Endodermal cell (in vitro differentiated cells): ENCODE measurements at regions not wholly inside any gene's neighbourhood (a gene's known extent, or its start where the extent isn't known, plus 50 kb on each side); places are given as distances from the start of the nearest gene placed in this dataset.

Experiments used
- DNase-seq: peaks from one replicate; pipeline ENCODE4 v3.0.0-alpha.2; 2017
- H3K27ac ChIP-seq: 2 replicates; pipeline ENCODE4 v1.5.1; 2013; ENCODE audit warnings: mild to moderate bottlenecking, low read depth, low read length, moderate library complexity
- H3K27me3 ChIP-seq: 2 replicates; pipeline ENCODE4 v1.6.1; 2013; ENCODE audit warnings: mild to moderate bottlenecking, low read length, moderate library complexity; ENCODE audit not compliant: insufficient read depth, control insufficient read depth, poor library complexity, severe bottlenecking
- H3K36me3 ChIP-seq: 2 replicates; pipeline ENCODE4 v1.7.0; 2013; ENCODE audit warnings: mild to moderate bottlenecking, low read length, moderate library complexity; ENCODE audit not compliant: control insufficient read depth, insufficient read depth
- H3K4me1 ChIP-seq: one replicate; pipeline ENCODE4 v1.7.0; 2013; ENCODE audit warnings: low read length; ENCODE audit not compliant: control insufficient read depth, insufficient read depth
- H3K4me3 ChIP-seq: 2 replicates; pipeline ENCODE4 v1.5.1; 2013; ENCODE audit warnings: mild to moderate bottlenecking, low read length, moderate library complexity
- H3K9ac ChIP-seq: 2 replicates; pipeline ENCODE4 v1.6.1; 2013; ENCODE audit warnings: mild to moderate bottlenecking, low read length, moderate library complexity; ENCODE audit not compliant: poor library complexity, severe bottlenecking; ENCODE audit errors: extremely low read depth
- H3K9me3 ChIP-seq: 2 replicates; pipeline ENCODE4 v1.6.1; 2013; ENCODE audit warnings: mild to moderate bottlenecking, low read length, moderate library complexity; ENCODE audit not compliant: control insufficient read depth
- H3K27ac Mint-ChIP-seq: 2 replicates; pipeline ENCODE4 v1.8.0; 2020; ENCODE audit warnings: mixed read lengths
- H3K27me3 Mint-ChIP-seq: 2 replicates; pipeline ENCODE4 v1.8.0; 2021; ENCODE audit warnings: mild to moderate bottlenecking, mixed read lengths; ENCODE audit not compliant: insufficient read depth
- H3K36me3 Mint-ChIP-seq: 2 replicates; pipeline ENCODE4 v1.8.0; 2020; ENCODE audit warnings: low read depth, mixed read lengths
- H3K4me1 Mint-ChIP-seq: 2 replicates; pipeline ENCODE4 v1.8.0; 2020; ENCODE audit warnings: mixed read lengths
- H3K4me3 Mint-ChIP-seq: 2 replicates; pipeline ENCODE4 v1.8.0; 2020; ENCODE audit warnings: mild to moderate bottlenecking, moderate library complexity, mixed read lengths
- H3K9me3 Mint-ChIP-seq: 2 replicates; pipeline ENCODE4 v1.8.0; 2020; ENCODE audit warnings: mild to moderate bottlenecking, mixed read lengths
- WGBS, 2 experiments: methylation state at CpG; one replicate each; pipeline versions ENCODE4 v1.1.5 to v1.1.7; 2013; ENCODE audit warnings: missing lambda C conversion rate in 2 of 2, mixed read lengths in 1 of 2; ENCODE audit not compliant: insufficient coverage in 1 of 2, insufficient read length in 1 of 2; 5-methylcytosine and 5-hydroxymethylcytosine counted together
- TF ChIP-seq, protein P1 (sequence below): fragments of 200-600 bp; sonication (generic); conservative IDR thresholded peaks from 2 replicates; pipeline ENCODE4 v1.5.0; 2021; ENCODE audit warnings: antibody characterized with exemption, mild to moderate bottlenecking

DNA sequence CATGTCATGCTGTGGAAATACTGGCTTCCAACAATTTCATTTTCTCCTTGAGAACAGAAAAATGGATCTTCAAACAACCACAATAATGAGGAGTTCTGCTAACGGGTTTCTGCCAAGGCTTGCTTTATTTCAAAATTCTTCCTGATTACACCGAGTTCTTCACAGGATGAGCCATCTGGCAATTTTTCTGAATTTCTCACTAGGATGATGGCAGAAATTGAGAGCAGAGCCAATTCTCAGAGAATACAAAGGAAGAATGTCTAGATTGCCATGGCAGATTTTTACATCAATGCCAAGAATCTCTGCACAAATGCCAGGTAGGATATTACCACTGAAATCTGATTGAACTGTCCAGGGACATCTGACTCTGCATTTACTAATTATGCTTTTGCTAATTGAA is 619.0 kb upstream of the CHRM3 start:
- Histone ChIP-seq H3K4me1 (no peaks in the 10 kb centered on the region), H3K4me3 (no peak overlapping the region), H3K9me3 (peaks cover 22% of the 10 kb centered on the region), H3K27me3 (no peaks in the 10 kb centered on the region), H3K9ac (no peak overlapping the region), H3K36me3 (no peaks in the 10 kb centered on the region), H3K27ac (no peak overlapping the region)
- Mint-ChIP-seq H3K36me3 (no peaks in the 10 kb centered on the region), H3K4me1 (no peaks in the 10 kb centered on the region), H3K4me3 (no peak overlapping the region), H3K9me3 (peaks cover 25% of the 10 kb centered on the region), H3K27ac (no peak overlapping the region), H3K27me3 (no peaks in the 10 kb centered on the region)
- TF ChIP-seq, protein P1, sequence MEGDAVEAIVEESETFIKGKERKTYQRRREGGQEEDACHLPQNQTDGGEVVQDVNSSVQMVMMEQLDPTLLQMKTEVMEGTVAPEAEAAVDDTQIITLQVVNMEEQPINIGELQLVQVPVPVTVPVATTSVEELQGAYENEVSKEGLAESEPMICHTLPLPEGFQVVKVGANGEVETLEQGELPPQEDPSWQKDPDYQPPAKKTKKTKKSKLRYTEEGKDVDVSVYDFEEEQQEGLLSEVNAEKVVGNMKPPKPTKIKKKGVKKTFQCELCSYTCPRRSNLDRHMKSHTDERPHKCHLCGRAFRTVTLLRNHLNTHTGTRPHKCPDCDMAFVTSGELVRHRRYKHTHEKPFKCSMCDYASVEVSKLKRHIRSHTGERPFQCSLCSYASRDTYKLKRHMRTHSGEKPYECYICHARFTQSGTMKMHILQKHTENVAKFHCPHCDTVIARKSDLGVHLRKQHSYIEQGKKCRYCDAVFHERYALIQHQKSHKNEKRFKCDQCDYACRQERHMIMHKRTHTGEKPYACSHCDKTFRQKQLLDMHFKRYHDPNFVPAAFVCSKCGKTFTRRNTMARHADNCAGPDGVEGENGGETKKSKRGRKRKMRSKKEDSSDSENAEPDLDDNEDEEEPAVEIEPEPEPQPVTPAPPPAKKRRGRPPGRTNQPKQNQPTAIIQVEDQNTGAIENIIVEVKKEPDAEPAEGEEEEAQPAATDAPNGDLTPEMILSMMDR: no peak
- DNase-seq: no peak
- 96 to 100% methylated on average over 1 to 2 of the region's 2 CpGs for WGBS, 2 experiments

DNA sequence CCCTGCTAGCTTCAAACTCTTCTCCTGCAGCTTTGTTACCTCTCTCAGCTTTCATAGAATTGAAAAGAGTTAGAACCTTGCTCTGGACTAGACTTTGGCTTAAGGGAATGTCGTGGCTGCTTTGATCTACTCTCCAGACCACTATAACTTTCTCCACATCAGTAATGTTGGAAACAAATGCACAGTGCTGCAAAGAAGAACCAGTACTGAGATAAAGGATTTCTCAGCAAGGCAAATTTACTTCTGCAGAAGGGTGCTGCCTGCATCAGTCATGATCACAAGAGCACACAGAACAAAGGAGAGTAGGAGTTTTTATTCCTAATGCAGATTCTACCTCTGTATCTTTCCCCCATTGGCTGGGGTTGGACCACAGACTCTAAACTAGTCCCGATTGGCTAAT is 621.6 kb upstream of the CHRM3 start:
- H3K36me3 Mint-ChIP-seq: no peaks in the 10 kb centered on the region
- no peak for DNase-seq
- peaks cover 22% of the 10 kb centered on the region for H3K9me3 ChIP-seq
- H3K27me3 ChIP-seq: no peaks in the 10 kb centered on the region
- H3K4me1 ChIP-seq: no peaks in the 10 kb centered on the region
- H3K36me3 ChIP-seq: no peaks in the 10 kb centered on the region
- no peak overlapping the region for H3K27ac ChIP-seq
- WGBS, 2 experiments: 45 to 80% methylated on average over 1 to 2 of the region's 2 CpGs
- H3K4me1 Mint-ChIP-seq: no peaks in the 10 kb centered on the region
- no peak overlapping the region for H3K9ac ChIP-seq
- H3K27ac Mint-ChIP-seq: no peak overlapping the region
- no peak overlapping the region for H3K4me3 ChIP-seq
- no peaks in the 10 kb centered on the region for H3K27me3 Mint-ChIP-seq
- TF ChIP-seq, protein P1: no peak
- H3K4me3 Mint-ChIP-seq: no peak overlapping the region
- H3K9me3 Mint-ChIP-seq: peaks cover 25% of the 10 kb centered on the region

- H3K4me3 Mint-ChIP-seq: no peak overlapping the region
These were observed 633.1 kb upstream of the CHRM3 start for GRCh38 chr1:238753252-238753651.

More at GRCh38 chr1:238753252-238753651, 633.1 kb upstream of the CHRM3 start:
- no peak overlapping the region for H3K9ac ChIP-seq
- no peak overlapping the region for H3K27ac ChIP-seq
- no peaks in the 10 kb centered on the region for H3K36me3 Mint-ChIP-seq
- 80 to 83% methylated on average over 2 to 3 of the region's 3 CpGs for WGBS, 2 experiments
- TF ChIP-seq, protein P1: no peak
- no peak for DNase-seq
- no peaks in the 10 kb centered on the region for H3K36me3 ChIP-seq
- H3K9me3 ChIP-seq: no peaks in the 10 kb centered on the region
- H3K4me1 Mint-ChIP-seq: no peaks in the 10 kb centered on the region
- H3K9me3 Mint-ChIP-seq: no peaks in the 10 kb centered on the region
- H3K27me3 ChIP-seq: no peaks in the 10 kb centered on the region
- H3K27me3 Mint-ChIP-seq: no peaks in the 10 kb centered on the region
- no peaks in the 10 kb centered on the region for H3K4me1 ChIP-seq
- H3K4me3 ChIP-seq: no peak overlapping the region
- H3K27ac Mint-ChIP-seq: peak overlapping the region; percentile 9
